Smooth muscle cell (in vitro differentiated cells): ENCODE measurements at regions not wholly inside any gene's neighbourhood (a gene's known extent, or its start where the extent isn't known, plus 50 kb on each side); places are given as distances from the start of the nearest gene placed in this dataset.

Source experiments
- DNase-seq: peaks from one replicate; lab custom pipeline; 2025; ENCODE audit not compliant: unreplicated experiment; lab: John Stamatoyannopoulos, UW
- H2AFZ ChIP-seq: fragments of 200-600 bp; sonication (generic); 2 replicates; pipeline ENCODE4 v1.6.0; 2016; ENCODE audit warnings: antibody characterized with exemption, low read depth, mild to moderate bottlenecking
- H3F3A ChIP-seq: fragments of 200-600 bp; sonication (generic); 2 replicates; pipeline ENCODE4 v1.6.0; 2017; ENCODE audit warnings: antibody characterized with exemption, low read depth
- H3K27ac ChIP-seq: fragments of 200-600 bp; sonication (generic); 2 replicates; pipeline ENCODE4 v1.5.1; 2016; ENCODE audit warnings: low read depth, mild to moderate bottlenecking
- H3K27me3 ChIP-seq: fragments of 200-600 bp; sonication (generic); 2 replicates; pipeline ENCODE4 v1.6.1; 2016; ENCODE audit warnings: low read depth, mild to moderate bottlenecking
- H3K36me3 ChIP-seq: fragments of 200-600 bp; sonication (generic); 2 replicates; pipeline ENCODE4 v1.5.1; 2016; ENCODE audit warnings: low read depth
- H3K4me1 ChIP-seq: fragments of 200-600 bp; sonication (generic); 2 replicates; pipeline ENCODE4 v1.5.1; 2016; ENCODE audit warnings: low read depth
- H3K4me2 ChIP-seq: fragments of 200-600 bp; sonication (generic); 2 replicates; pipeline ENCODE4 v1.6.0; 2016; ENCODE audit warnings: mild to moderate bottlenecking
- H3K4me3 ChIP-seq: fragments of 200-600 bp; sonication (generic); 2 replicates; pipeline ENCODE4 v1.5.1; 2016; ENCODE audit warnings: mild to moderate bottlenecking
- H3K79me2 ChIP-seq: fragments of 200-600 bp; sonication (generic); 2 replicates; pipeline ENCODE4 v1.6.0; 2016; ENCODE audit warnings: low read depth, mild to moderate bottlenecking
- H3K9ac ChIP-seq: fragments of 200-600 bp; sonication (generic); 2 replicates; pipeline ENCODE4 v1.6.0; 2016; ENCODE audit warnings: low read depth
- H3K9me3 ChIP-seq: fragments of 200-600 bp; sonication (generic); replicated peaks from 2 replicates; pipeline ENCODE4 v1.5.1; 2016; ENCODE audit warnings: low read depth
- H4K20me1 ChIP-seq: fragments of 200-600 bp; sonication (generic); 2 replicates; pipeline ENCODE4 v1.6.0; 2016; ENCODE audit warnings: low read depth
- WGBS: methylation state at CpG from one replicate; pipeline ENCODE4 v1.1.7; 2016; ENCODE audit warnings: low lambda C conversion rate; 5-methylcytosine and 5-hydroxymethylcytosine counted together
- TF ChIP-seq, protein P1 (sequence below): fragments of 200-600 bp; sonication (generic); IDR thresholded peaks from 2 replicates; pipeline ENCODE4 v1.5.1; 2017; ENCODE audit warnings: borderline replicate concordance, mild to moderate bottlenecking, antibody characterized with exemption; ENCODE audit not compliant: insufficient read depth, poor library complexity, severe bottlenecking

DNA sequence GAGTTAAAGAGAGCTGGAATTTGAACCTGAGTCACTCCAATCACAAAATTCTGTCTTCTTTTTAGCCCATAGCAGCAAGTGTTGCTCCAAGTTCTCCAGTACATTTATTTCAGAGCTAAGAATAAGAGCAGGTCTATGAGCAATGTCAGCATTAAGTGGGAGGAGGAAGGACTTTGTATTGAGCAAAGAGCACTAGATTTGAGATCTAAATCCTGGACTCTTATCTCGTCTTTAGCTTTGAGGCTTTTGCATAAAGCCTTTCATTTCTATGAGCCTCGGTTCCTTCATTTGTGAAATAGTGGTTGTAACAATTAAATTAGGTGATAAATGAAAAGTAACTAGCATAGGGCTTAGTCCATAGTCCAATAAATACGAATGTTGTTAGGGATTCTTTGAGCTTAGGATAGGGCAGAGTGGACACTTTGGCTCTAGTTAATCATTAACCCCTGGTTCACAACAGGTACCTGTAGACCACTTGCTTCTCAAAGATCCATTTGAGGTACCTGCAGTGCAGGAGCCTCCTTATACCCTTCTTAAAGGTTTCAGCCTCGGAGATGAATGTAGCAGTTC, 464.1 kb upstream of the KLF4 start:
- Histone ChIP-seq H3K4me1 (no peaks in the 10 kb centered on the region), H3K4me3 (no peak overlapping the region), H2AFZ (no peak overlapping the region), H3K79me2 (no peaks in the 10 kb centered on the region), H3K9me3 (no peaks in the 10 kb centered on the region), H4K20me1 (no peaks in the 10 kb centered on the region), H3K4me2 (no peak overlapping the region), H3K9ac (no peak overlapping the region), H3K36me3 (no peaks in the 10 kb centered on the region), H3K27me3 (no peaks in the 10 kb centered on the region), H3F3A (no peaks in the 10 kb centered on the region), H3K27ac (no peak overlapping the region)
- WGBS, result 78% methylated on average over 4 of the region's 4 CpGs
- DNase-seq, result no peak
- TF ChIP-seq, protein P1, sequence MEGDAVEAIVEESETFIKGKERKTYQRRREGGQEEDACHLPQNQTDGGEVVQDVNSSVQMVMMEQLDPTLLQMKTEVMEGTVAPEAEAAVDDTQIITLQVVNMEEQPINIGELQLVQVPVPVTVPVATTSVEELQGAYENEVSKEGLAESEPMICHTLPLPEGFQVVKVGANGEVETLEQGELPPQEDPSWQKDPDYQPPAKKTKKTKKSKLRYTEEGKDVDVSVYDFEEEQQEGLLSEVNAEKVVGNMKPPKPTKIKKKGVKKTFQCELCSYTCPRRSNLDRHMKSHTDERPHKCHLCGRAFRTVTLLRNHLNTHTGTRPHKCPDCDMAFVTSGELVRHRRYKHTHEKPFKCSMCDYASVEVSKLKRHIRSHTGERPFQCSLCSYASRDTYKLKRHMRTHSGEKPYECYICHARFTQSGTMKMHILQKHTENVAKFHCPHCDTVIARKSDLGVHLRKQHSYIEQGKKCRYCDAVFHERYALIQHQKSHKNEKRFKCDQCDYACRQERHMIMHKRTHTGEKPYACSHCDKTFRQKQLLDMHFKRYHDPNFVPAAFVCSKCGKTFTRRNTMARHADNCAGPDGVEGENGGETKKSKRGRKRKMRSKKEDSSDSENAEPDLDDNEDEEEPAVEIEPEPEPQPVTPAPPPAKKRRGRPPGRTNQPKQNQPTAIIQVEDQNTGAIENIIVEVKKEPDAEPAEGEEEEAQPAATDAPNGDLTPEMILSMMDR, result no peak

DNA sequence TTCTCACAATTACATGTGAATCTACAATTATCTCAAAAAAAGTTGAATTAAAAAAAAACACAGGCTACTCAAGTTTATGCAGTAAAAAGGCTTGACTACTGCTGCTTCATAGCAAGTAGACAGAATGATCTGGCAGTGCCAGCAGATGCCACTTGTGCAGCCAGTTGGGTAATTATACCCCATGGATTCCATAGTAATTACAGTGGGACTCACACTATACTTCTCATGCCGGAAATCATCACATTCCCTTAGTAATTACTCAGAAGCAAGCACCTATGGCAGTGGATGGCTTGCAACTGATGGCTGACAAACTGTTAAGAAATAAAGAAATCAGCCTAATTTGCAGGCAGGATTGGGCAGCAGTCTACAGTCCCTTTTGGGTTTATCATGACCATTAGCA, 463.2 kb upstream of the KLF4 start:
- Histone ChIP-seq H3K79me2 (no peaks in the 10 kb centered on the region), H3K27me3 (no peaks in the 10 kb centered on the region), H3K27ac (no peak overlapping the region), H3K4me1 (no peaks in the 10 kb centered on the region), H3K9ac (no peak overlapping the region), H3K36me3 (no peaks in the 10 kb centered on the region), H2AFZ (no peak overlapping the region), H4K20me1 (no peaks in the 10 kb centered on the region), H3K4me3 (no peak overlapping the region), H3K9me3 (no peaks in the 10 kb centered on the region), H3K4me2 (no peak overlapping the region), H3F3A (no peaks in the 10 kb centered on the region)
- TF ChIP-seq, protein P1, result no peak
- WGBS, result 83% methylated on average over 1 of the region's 1 CpG
- DNase-seq, result no peak

DNA sequence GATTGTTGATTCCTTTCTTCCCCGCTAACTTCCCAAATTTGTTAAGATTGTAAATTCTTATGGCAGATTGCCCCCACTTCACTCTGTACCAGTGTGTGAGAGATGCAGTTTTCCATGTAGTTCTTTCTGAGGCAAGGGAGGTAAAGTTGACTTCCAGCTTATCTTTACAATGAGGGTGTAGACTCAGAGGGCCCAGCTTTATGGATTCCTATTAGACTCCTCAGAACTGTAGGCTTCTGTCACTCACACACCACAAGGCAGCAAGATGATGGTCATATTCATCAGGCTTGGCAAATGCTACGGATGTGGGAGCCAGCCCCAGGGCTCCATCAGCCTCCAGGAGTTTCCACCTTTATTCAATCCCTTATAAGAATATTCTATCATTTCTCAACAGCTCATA, 461.9 kb upstream of the KLF4 start:
- Histone ChIP-seq H3K9me3 (no peaks in the 10 kb centered on the region), H4K20me1 (no peaks in the 10 kb centered on the region), H3K4me2 (no peak overlapping the region), H2AFZ (no peak overlapping the region), H3K27ac (no peak overlapping the region), H3F3A (no peaks in the 10 kb centered on the region), H3K4me3 (no peak overlapping the region), H3K9ac (no peak overlapping the region), H3K36me3 (no peaks in the 10 kb centered on the region), H3K4me1 (no peaks in the 10 kb centered on the region), H3K79me2 (no peaks in the 10 kb centered on the region), H3K27me3 (no peaks in the 10 kb centered on the region)
- 92% methylated on average over 2 of the region's 2 CpGs for WGBS
- no peak for DNase-seq
- TF ChIP-seq, protein P1, result no peak

DNA sequence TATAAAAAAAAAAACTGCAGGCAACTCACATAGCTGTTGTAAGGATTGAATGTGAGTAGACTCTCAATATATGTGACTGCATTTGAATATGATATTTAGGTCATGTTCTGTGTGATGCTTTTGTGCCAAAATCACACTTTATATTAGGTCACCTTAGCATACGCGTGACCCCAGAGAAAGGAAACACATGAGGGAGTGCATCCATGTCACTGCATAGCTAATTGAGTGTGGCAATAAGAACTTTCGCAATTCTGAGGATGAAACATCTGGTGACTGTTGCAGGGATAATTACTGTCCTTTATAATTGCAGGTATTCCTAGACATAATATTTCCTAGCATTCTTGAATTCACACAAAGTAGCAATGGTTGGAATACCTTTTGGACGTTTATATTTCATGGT, 459.5 kb upstream of the KLF4 start:
- Histone ChIP-seq H3K4me1 (no peaks in the 10 kb centered on the region), H3K4me3 (no peak overlapping the region), H2AFZ (no peak overlapping the region), H3K9ac (no peak overlapping the region), H3K79me2 (no peaks in the 10 kb centered on the region), H3K27me3 (no peaks in the 10 kb centered on the region), H4K20me1 (no peaks in the 10 kb centered on the region), H3K36me3 (no peaks in the 10 kb centered on the region), H3K4me2 (no peak overlapping the region), H3K27ac (no peak overlapping the region), H3F3A (no peaks in the 10 kb centered on the region), H3K9me3 (no peaks in the 10 kb centered on the region)
- TF ChIP-seq, protein P1, result no peak
- 90% methylated on average over 4 of the region's 4 CpGs for WGBS
- DNase-seq, result no peak
